Mucosa of descending colon (tissue), 3 donors: ENCODE measurements at regions not wholly inside any gene's neighbourhood (a gene's known extent, or its start where the extent isn't known, plus 50 kb on each side); places are given as distances from the start of the nearest gene placed in this dataset.

ENCODE experiments used
- ATAC-seq: fragments of 200-7000 bp; cut with Tn5 transposase; one replicate; pipeline ENCODE4 v1.9.1; 2020; ENCODE audit warnings: mild to moderate bottlenecking, moderate library complexity
- DNase-seq, 3 donors: peaks; one replicate each; pipeline ENCODE4 v3.0.0-alpha.2; 2020
- H3K36me3 ChIP-seq: fragments of 200-600 bp; one replicate; pipeline ENCODE4 v1.8.0; 2021; ENCODE audit warnings: low read depth, mild to moderate bottlenecking
- H3K4me1 ChIP-seq: fragments of 200-600 bp; one replicate; pipeline ENCODE4 v1.8.0; 2021; ENCODE audit warnings: low read depth, mild to moderate bottlenecking
- H3K4me3 ChIP-seq: fragments of 200-600 bp; one replicate; pipeline ENCODE4 v1.8.0; 2021; ENCODE audit warnings: mild to moderate bottlenecking
- H3K9me3 ChIP-seq: fragments of 200-600 bp; one replicate; pipeline ENCODE4 v1.8.0; 2021; ENCODE audit warnings: mild to moderate bottlenecking
- intact Hi-C, 2 donors: fragments of 100-400 bp; cut with DNase I in 1 of 2; cut with micrococcal nuclease in 1 of 2; formaldehyde crosslinking; loops; one replicate each; pipeline versions ENCODE4 v1.11.0 to v1.11.1; 2022; cut with DNase I, micrococcal nuclease
- TF ChIP-seq, protein P1 (sequence below): fragments of 200-600 bp; IDR thresholded peaks from one replicate; pipeline ENCODE4 v1.8.0; 2022; ENCODE audit warnings: antibody characterized with exemption, mild to moderate bottlenecking
- donor health status: DM: no; HTN: no; CAD: no; lungs with moderate emphysema.
- donor health status: DM: no; HTN: no; CAD: no.
- donor health status: DM: no; HTN: yes; CAD: no.

DNA sequence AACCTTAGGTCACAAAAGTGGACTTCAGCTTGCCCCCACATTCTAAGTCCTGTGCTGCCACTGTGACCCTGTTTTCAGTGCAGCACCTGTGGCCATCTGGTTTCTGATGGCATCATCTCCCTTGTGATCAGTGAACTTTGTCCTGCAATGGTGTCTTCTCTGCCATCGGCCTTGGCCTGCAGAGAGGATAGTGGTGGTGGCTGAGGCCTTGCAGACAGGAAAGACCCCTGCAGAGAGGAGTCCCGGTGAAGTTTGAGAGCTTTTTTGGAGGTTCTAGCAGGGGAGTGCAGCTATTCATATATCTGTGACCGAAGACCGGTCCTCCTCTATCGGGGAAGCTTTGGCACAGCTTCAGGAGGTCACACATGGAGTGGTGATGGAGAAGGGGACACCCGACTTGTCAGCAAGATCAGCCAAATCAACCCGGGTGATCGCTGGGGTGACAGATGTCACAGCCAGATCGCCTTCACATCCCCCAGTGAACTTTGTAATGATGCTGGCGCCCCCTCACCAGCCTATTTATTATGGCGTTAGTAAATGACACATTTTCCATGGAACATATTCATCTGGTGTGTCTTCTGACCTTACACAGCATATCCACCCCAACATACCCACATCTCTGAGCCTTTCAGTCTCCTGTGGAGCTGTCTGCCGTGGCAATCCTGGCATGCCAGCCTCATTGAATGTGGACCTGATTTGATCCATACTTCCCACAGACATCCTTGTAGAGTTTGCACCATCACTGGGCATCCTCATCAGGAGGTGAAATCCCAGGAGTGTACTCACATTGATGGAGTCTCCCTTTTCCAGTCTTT lies 136.1 kb downstream of the PAPOLA start:
- ATAC-seq = no peak
- H3K4me3 ChIP-seq = no peak overlapping the region
- no peaks in the 10 kb centered on the region for H3K36me3 ChIP-seq
- no peaks in the 10 kb centered on the region for H3K4me1 ChIP-seq
- intact Hi-C loops = no loop called here
- TF ChIP-seq, protein P1, sequence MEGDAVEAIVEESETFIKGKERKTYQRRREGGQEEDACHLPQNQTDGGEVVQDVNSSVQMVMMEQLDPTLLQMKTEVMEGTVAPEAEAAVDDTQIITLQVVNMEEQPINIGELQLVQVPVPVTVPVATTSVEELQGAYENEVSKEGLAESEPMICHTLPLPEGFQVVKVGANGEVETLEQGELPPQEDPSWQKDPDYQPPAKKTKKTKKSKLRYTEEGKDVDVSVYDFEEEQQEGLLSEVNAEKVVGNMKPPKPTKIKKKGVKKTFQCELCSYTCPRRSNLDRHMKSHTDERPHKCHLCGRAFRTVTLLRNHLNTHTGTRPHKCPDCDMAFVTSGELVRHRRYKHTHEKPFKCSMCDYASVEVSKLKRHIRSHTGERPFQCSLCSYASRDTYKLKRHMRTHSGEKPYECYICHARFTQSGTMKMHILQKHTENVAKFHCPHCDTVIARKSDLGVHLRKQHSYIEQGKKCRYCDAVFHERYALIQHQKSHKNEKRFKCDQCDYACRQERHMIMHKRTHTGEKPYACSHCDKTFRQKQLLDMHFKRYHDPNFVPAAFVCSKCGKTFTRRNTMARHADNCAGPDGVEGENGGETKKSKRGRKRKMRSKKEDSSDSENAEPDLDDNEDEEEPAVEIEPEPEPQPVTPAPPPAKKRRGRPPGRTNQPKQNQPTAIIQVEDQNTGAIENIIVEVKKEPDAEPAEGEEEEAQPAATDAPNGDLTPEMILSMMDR = no peak
- DNase-seq = no peak
- H3K9me3 ChIP-seq = no peaks in the 10 kb centered on the region

- TF ChIP-seq, protein P1 = no peak
Observed at GRCh38 chr14:96639550-96639949, 137.4 kb downstream of the PAPOLA start.

DNA sequence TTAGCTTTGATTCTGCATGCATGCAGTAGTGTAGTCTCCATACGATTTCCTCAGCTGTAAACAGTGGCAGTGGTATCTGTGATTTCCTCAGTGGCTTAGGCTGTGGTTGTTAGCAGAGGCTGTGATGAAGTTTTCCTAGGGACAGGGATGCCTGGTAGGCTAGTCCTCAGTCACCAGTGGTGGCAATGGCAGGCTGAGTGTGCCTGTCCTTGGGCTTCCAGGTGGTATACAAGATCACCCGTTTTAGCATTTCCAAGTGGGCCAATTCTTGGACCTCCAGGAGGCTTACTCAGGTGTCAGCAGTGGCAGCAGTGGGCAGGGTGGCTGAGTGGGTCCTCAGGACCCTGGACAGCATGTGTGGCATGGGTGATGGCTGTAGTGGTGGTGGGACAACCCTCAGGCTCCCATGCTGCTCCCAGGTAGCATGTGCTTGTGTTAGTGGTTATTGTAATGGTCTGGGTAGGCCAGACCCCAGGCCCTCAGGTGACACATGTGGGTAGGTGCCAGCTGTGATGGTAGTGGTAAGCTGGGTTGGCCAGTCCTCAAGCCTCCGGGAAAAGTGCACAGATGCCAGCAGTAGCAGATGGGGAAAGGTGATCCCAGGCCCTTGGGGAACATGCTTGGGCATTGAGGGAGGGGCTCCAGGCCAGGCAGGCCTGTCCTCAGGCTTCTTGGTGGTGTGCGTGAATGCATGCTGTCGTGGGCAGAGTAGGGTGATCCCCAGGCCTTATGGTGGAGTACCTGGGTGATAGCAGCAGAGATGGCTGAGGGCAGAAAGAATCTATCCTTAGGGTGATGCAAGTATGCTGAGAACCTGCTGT lies 146.5 kb downstream of the PAPOLA start:
- Histone ChIP-seq H3K36me3 (no peaks in the 10 kb centered on the region), H3K4me3 (no peak overlapping the region), H3K9me3 (no peaks in the 10 kb centered on the region), H3K4me1 (no peaks in the 10 kb centered on the region)
- intact Hi-C loops = no loop called here
- ATAC-seq (no peak), DNase-seq (no peak)
- TF ChIP-seq, protein P1 = no peak

More at GRCh38 chr14:96639550-96639949, 137.4 kb downstream of the PAPOLA start:
- DNase-seq (no peak), ATAC-seq (no peak)
- Histone ChIP-seq H3K36me3 (no peaks in the 10 kb centered on the region), H3K9me3 (no peaks in the 10 kb centered on the region), H3K4me3 (no peak overlapping the region), H3K4me1 (no peaks in the 10 kb centered on the region)
- intact Hi-C loops = no loop called here

GRCh38 chr14:96649327-96649601 lies 147.1 kb downstream of the PAPOLA start:
- TF ChIP-seq, protein P1 = no peak
- Histone ChIP-seq H3K4me1 (no peaks in the 10 kb centered on the region), H3K36me3 (no peaks in the 10 kb centered on the region), H3K9me3 (no peaks in the 10 kb centered on the region), H3K4me3 (no peak overlapping the region)
- no peak for ATAC-seq
- intact Hi-C loops = no loop called here
- no peak for DNase-seq

DNA sequence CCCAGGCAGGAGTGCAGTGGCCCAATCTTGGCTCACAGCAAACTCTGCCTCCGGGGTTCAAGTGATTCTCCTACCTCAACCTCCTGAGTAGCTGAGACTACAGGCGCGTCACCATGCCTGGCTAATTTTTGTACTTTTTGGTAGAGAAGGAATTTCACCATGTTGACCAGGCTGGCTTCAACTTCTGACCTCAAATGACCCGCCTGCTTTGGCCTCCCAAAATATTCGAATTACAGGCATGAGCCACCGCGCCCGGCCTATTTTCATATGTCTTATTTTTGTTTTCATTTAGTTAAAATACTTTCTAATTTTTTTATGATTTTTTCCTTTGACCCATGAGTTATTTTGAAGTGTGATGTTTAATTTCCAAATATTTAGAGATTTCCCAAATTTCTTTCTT lies 143.6 kb upstream of the VRK1 start:
- DNase-seq (no peak), ATAC-seq (no peak)
- intact Hi-C loops = no loop called here
- no peaks in the 10 kb centered on the region for H3K36me3 ChIP-seq
- no peaks in the 10 kb centered on the region for H3K4me1 ChIP-seq
- no peak overlapping the region for H3K4me3 ChIP-seq
- no peaks in the 10 kb centered on the region for H3K9me3 ChIP-seq
- TF ChIP-seq, protein P1 = no peak
